Stomach (tissue), 4 donors: ENCODE measurements at regions not wholly inside any gene's neighbourhood (a gene's known extent, or its start where the extent isn't known, plus 50 kb on each side); places are given as distances from the start of the nearest gene placed in this dataset.

ENCODE experiments used
- CTCF ChIP-seq, 7 experiments: fragments of 450-650 bp in 4 of 7; fragments of 200-600 bp in 3 of 7; sonication (generic) in 3 of 7; IDR thresholded peaks; one replicate each; pipeline ENCODE4 v1.5.1; 2016 to 2019; ENCODE audit warnings: antibody characterized with exemption in 7 of 7, control low read depth in 2 of 7, mild to moderate bottlenecking in 1 of 7
- EP300 ChIP-seq: sonication (generic); formaldehyde crosslinking; IDR thresholded peaks from one replicate; pipeline ENCODE4 v1.6.1; 2017; ENCODE audit warnings: antibody characterized with exemption
- POLR2A ChIP-seq, 4 donors: fragments of 450-650 bp; IDR thresholded peaks; one replicate each; pipeline ENCODE4 v1.6.1; 2016; ENCODE audit warnings: antibody characterized with exemption in 4 of 4, control low read depth in 2 of 4, mild to moderate bottlenecking in 1 of 4, moderate library complexity in 1 of 4
- POLR2AphosphoS5 ChIP-seq, 3 donors: sonication (generic); formaldehyde crosslinking; IDR thresholded peaks; one replicate each; pipeline ENCODE4 v1.6.1; 2016; ENCODE audit warnings: antibody characterized with exemption in 3 of 3

GRCh38 chr1:79708646-79709265 lies 702.2 kb upstream of the ADGRL4 start:
- TF ChIP-seq CTCF (IDR thresholded peaks at IDR 0.05): no peak
- no peak for TF ChIP-seq POLR2A (IDR thresholded peaks at IDR 0.05)
- no peak for TF ChIP-seq EP300
- no peak for TF ChIP-seq POLR2AphosphoS5 (IDR thresholded peaks at IDR 0.05)
